ENCODE measurements at regions not wholly inside any gene's neighbourhood (a gene's known extent, or its start where the extent isn't known, plus 50 kb on each side); places are given as distances from the start of the nearest gene placed in this dataset.

DNA sequence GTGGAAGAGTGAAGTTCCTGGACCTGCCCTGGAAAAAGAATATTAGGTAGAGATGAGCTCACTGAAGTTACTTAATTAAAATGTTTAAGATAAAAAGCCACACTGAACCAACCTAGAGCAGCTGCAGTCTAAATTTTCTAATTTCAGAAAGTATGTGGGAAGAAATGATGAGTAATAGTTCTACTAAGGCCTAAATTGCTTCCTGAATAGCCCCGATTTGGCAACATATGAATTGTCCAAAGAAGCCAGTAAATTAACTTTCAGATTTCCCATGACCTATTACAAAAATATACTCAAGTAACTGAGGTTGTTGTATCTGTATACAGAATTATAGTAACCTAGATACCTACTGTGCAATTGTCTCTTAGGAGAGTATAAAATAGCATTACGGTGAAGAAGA, 312.6 kb downstream of the IPMK start:
- TF ChIP-seq TCF12 (IDR thresholded peaks at IDR 0.05; ENCODE audit: low read depth, low read length) (no peak), SMC3 (IDR thresholded peaks at IDR 0.05; ENCODE audit: borderline replicate concordance, low read length) (no peak), EED (IDR thresholded peaks at IDR 0.05; ENCODE audit: low read depth) (no peak), EP300 (IDR thresholded peaks at IDR 0.05; ENCODE audit: borderline replicate concordance in 1 of 2, control insufficient read depth in 1 of 2, low read depth in 2 of 2, low read length in 2 of 2) (no peak)

All from GM12878 (cell line).